ENCODE measurements at regions not wholly inside any gene's neighbourhood (a gene's known extent, or its start where the extent isn't known, plus 50 kb on each side); places are given as distances from the start of the nearest gene placed in this dataset.

GRCh38 chr18:67613731-67614130, 97.2 kb upstream of the DSEL start:
- TF ChIP-seq CTCF (conservative IDR thresholded peaks at IDR 0.05 in 1 of 2, IDR thresholded peaks at IDR 0.05 in 1 of 2; ENCODE audit: low read depth in 1 of 2, low read length in 2 of 2) (no peak), EZH2 (IDR thresholded peaks at IDR 0.05; ENCODE audit: low read length, missing control alignments) (no peak)
